Right cardiac atrium (tissue), 5 donors: ENCODE measurements at regions not wholly inside any gene's neighbourhood (a gene's known extent, or its start where the extent isn't known, plus 50 kb on each side); places are given as distances from the start of the nearest gene placed in this dataset.

Experiments
- ATAC-seq, 2 donors: fragments of 200-7000 bp; cut with Tn5 transposase; one replicate each; pipeline versions ENCODE4 v1.8.0 to v1.9.1; 2020; ENCODE audit warnings: moderate library complexity in 2 of 2, mild to moderate bottlenecking in 1 of 2
- DNase-seq, 3 donors: peaks; one replicate each; pipeline ENCODE4 v3.0.0-alpha.2; 2020
- H3K27ac ChIP-seq: one replicate; pipeline ENCODE4 v1.5.1; 2013; ENCODE audit warnings: mild to moderate bottlenecking, low read length, control low read depth, moderate library complexity
- H3K27me3 ChIP-seq: one replicate; pipeline ENCODE4 v1.6.1; 2013; ENCODE audit not compliant: control insufficient read depth, insufficient read depth
- H3K4me1 ChIP-seq: one replicate; pipeline ENCODE4 v1.6.1; 2013; ENCODE audit warnings: low read length; ENCODE audit not compliant: control insufficient read depth, insufficient read depth
- H3K4me3 ChIP-seq: one replicate; pipeline ENCODE4 v1.5.1; 2013; ENCODE audit warnings: low read length, control low read depth
- H3K9me3 ChIP-seq: one replicate; pipeline ENCODE4 v1.6.1; 2013; ENCODE audit warnings: low read length; ENCODE audit not compliant: control insufficient read depth
- WGBS: extraction: QIAGEN DNeasy Blood & Tissue Kit; methylation state at CpG from one replicate; pipeline ENCODE4 v1.1.7; 2013; 5-methylcytosine and 5-hydroxymethylcytosine counted together
- intact Hi-C, 4 donors: fragments of 100-400 bp; cut with DNase I; formaldehyde crosslinking; loops; one replicate each; pipeline versions ENCODE4 v1.11.0 to v1.14.0; 2022 to 2023
- donor health status: healthy with polysubstance abuse.
- donor health status: DM: no; HTN: yes; CAD: no.
- donor health status: DM: no; HTN: no; CAD: no.
- donor health status: DM: no; HTN: yes; CAD: no; lungs with severe emphysema.
- donor health status: DM: yes; HTN: yes; CAD: no.

GRCh38 chrX:123036401-123036800 is 147.7 kb upstream of the GRIA3 start:
- Histone ChIP-seq H3K27me3 (no peaks in the 10 kb centered on the region), H3K4me1 (no peaks in the 10 kb centered on the region), H3K4me3 (no peak overlapping the region), H3K9me3 (no peaks in the 10 kb centered on the region), H3K27ac (no peak overlapping the region)
- DNase-seq (no peak), ATAC-seq (no peak)
- WGBS = 24% methylated on average over 3 of the region's 3 CpGs
- intact Hi-C loops = no loop called here

GRCh38 chrX:123049071-123049625 is 134.9 kb upstream of the GRIA3 start:
- no peak for DNase-seq
- Histone ChIP-seq H3K4me1 (no peaks in the 10 kb centered on the region), H3K27me3 (no peaks in the 10 kb centered on the region), H3K27ac (no peak overlapping the region), H3K4me3 (no peak overlapping the region), H3K9me3 (no peaks in the 10 kb centered on the region)
- intact Hi-C loops = no loop called here
- no peak for ATAC-seq
- WGBS = 70% methylated on average over 3 of the region's 3 CpGs

- ATAC-seq (no peak), DNase-seq (no peak)
- Histone ChIP-seq H3K27ac (no peak overlapping the region), H3K4me1 (no peaks in the 10 kb centered on the region), H3K27me3 (no peaks in the 10 kb centered on the region), H3K9me3 (no peaks in the 10 kb centered on the region), H3K4me3 (no peak overlapping the region)
- intact Hi-C loops = no loop called here
Measured at GRCh38 chrX:123060986-123061385, 123.1 kb upstream of the GRIA3 start.

- Histone ChIP-seq H3K4me3 (no peak overlapping the region), H3K9me3 (no peaks in the 10 kb centered on the region), H3K27me3 (no peaks in the 10 kb centered on the region), H3K27ac (no peak overlapping the region), H3K4me1 (no peaks in the 10 kb centered on the region)
- no peak for ATAC-seq
- no peak for DNase-seq
- intact Hi-C loops = no loop called here
Measured at GRCh38 chrX:123064053-123064452, 120.0 kb upstream of the GRIA3 start.

DNA sequence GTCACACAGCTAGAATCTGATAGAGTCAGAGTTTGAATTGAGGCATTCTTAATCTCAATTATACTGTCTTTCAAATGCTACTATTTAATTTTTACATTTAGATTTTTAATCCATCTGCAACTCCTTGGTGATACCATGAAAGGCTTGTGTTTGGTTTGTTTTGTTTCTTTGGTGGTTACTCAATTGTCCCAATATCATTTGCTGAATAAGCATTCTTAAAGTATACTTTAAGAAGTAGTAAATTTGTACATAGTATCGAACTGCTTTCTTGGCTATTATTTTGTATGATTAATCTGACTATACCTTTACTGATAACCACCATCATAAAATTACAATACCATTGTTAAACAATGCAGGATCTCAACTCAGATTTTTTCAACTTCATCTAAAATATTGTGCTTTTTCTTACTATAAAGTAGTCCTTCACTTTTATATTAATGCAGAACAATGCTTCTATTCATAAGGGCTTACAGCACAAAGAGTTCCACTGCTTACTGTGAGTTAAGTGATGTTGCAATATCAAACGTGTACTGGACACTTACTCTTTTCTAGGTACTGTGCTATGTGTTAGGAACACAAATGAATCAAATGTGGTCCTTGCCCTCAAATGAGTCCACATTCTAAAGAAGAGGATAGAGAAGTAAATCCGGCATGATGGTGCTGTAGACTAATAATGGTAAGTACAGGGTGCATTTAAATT is 111.2 kb upstream of the GRIA3 start:
- no peaks in the 10 kb centered on the region for H3K27me3 ChIP-seq
- no peak for ATAC-seq
- 68% methylated on average over 3 of the region's 3 CpGs for WGBS
- DNase-seq = no peak
- H3K4me3 ChIP-seq = no peak overlapping the region
- no peaks in the 10 kb centered on the region for H3K9me3 ChIP-seq
- intact Hi-C loops = no loop called here
- no peak overlapping the region for H3K27ac ChIP-seq
- H3K4me1 ChIP-seq = no peaks in the 10 kb centered on the region

GRCh38 chrX:123075947-123076561 is 108.0 kb upstream of the GRIA3 start:
- 58% methylated on average over 4 of the region's 4 CpGs for WGBS
- Histone ChIP-seq H3K27ac (no peak overlapping the region), H3K4me1 (no peaks in the 10 kb centered on the region), H3K9me3 (no peaks in the 10 kb centered on the region), H3K27me3 (no peaks in the 10 kb centered on the region), H3K4me3 (no peak overlapping the region)
- ATAC-seq = no peak
- intact Hi-C loops = no loop called here
- DNase-seq = no peak

- no peak overlapping the region for H3K4me3 ChIP-seq
- H3K27ac ChIP-seq = no peak overlapping the region
- no peaks in the 10 kb centered on the region for H3K27me3 ChIP-seq
- ATAC-seq (no peak), DNase-seq (no peak)
- H3K9me3 ChIP-seq = no peaks in the 10 kb centered on the region
- intact Hi-C loops = no loop called here
- H3K4me1 ChIP-seq = no peaks in the 10 kb centered on the region
Measured at GRCh38 chrX:123077631-123078030, 106.4 kb upstream of the GRIA3 start.

DNA sequence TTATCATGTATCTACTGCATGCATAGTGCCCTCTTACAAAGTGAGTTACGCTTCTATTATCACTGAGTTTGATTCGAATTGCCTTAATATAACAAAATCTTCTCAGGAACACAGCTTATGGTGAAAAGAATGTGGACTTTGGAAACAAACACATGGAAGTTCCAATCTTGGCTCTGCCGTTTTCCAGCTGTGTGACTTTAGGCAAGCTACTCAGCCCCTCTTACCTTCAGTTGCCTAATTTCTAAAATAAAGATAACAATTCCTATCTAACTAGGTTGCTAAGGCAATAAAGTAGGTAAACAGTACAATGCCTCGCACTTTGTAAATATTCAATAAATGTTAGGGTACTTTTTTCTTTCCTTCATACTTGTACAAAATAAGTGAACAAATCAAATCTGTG is 104.0 kb upstream of the GRIA3 start:
- no peak overlapping the region for H3K27ac ChIP-seq
- no peaks in the 10 kb centered on the region for H3K9me3 ChIP-seq
- H3K4me1 ChIP-seq = no peaks in the 10 kb centered on the region
- 84% methylated on average over 4 of the region's 4 CpGs for WGBS
- H3K4me3 ChIP-seq = no peak overlapping the region
- intact Hi-C loops = no loop called here
- ATAC-seq = no peak
- no peaks in the 10 kb centered on the region for H3K27me3 ChIP-seq
- no peak for DNase-seq

DNA sequence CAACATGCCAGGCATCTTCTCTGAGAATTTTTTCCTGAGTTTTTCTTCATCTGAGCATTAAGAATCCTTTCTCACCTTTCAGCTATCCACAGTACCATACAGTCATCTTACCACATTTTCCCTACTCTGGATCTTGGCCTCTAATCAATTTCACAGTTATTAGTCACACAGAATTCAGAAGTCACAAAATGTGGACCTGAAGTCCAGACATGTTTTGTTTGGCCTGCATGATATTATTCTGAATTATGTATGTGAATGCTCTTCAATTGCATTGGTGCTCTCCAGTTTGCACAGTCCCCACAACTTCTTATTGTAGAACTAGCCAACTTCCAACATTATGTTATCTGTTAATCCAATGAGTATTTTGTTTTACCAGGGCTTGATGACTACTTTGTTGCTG is 102.3 kb upstream of the GRIA3 start:
- intact Hi-C loops = no loop called here
- no peaks in the 10 kb centered on the region for H3K4me1 ChIP-seq
- DNase-seq (no peak), ATAC-seq (no peak)
- no peak overlapping the region for H3K4me3 ChIP-seq
- no peaks in the 10 kb centered on the region for H3K9me3 ChIP-seq
- no peaks in the 10 kb centered on the region for H3K27me3 ChIP-seq
- no peak overlapping the region for H3K27ac ChIP-seq

GRCh38 chrX:123083924-123084323 is 100.2 kb upstream of the GRIA3 start:
- Histone ChIP-seq H3K27ac (no peak overlapping the region), H3K27me3 (no peaks in the 10 kb centered on the region), H3K4me1 (no peaks in the 10 kb centered on the region), H3K4me3 (no peak overlapping the region), H3K9me3 (no peaks in the 10 kb centered on the region)
- WGBS = 39% methylated on average over 2 of the region's 2 CpGs
- ATAC-seq (peak; percentile 24 to 35), DNase-seq (no peak)
- intact Hi-C loops = no loop called here

DNA sequence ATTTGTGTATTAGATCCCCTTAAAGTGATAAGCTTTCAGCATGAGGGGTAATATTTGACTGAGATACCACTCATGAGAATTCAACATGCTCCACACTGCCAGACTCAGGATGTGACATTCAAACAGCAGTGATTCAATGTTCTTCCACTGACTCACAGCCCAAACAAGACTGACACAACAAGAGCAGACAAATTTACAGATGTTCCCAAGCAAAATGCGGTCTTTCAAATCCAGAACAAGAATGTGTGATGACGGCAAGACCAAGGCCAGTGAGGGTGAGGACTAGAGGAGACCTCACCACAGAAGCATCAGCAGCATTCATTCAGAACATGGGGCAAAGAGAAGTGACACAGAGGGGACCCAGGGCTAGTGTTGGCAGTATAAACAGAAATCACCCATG is 99.3 kb upstream of the GRIA3 start:
- WGBS = 69% methylated on average over 2 of the region's 2 CpGs
- no peak for ATAC-seq
- intact Hi-C loops = no loop called here

More for the DNA sequence above, 99.3 kb upstream of the GRIA3 start:
- H3K4me1 ChIP-seq = no peaks in the 10 kb centered on the region
- H3K27ac ChIP-seq = no peak overlapping the region
- no peak for DNase-seq
- no peaks in the 10 kb centered on the region for H3K9me3 ChIP-seq
- no peak overlapping the region for H3K4me3 ChIP-seq
- no peaks in the 10 kb centered on the region for H3K27me3 ChIP-seq
